ENCODE measurements at regions not wholly inside any gene's neighbourhood (a gene's known extent, or its start where the extent isn't known, plus 50 kb on each side); places are given as distances from the start of the nearest gene placed in this dataset.

DNA sequence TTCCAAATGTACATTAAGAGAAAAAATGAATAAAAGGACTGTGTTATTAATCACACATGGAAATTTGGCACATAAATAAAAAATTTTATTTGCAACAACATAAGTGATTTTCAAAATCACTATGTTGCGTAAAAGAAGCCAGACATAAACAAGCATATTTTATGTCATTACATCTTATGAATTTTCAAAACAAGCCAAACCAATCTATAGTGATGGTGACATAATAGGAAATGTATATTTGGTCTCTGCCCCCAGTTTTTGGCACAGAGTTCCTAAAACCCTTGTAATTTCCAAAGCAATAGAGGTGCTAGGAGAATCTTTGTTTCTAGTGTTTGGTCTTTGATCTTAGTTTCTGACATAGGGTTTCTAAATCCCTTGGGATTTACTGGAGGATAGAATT, 543.3 kb downstream of the ZBBX start:
- TF ChIP-seq, protein P1, sequence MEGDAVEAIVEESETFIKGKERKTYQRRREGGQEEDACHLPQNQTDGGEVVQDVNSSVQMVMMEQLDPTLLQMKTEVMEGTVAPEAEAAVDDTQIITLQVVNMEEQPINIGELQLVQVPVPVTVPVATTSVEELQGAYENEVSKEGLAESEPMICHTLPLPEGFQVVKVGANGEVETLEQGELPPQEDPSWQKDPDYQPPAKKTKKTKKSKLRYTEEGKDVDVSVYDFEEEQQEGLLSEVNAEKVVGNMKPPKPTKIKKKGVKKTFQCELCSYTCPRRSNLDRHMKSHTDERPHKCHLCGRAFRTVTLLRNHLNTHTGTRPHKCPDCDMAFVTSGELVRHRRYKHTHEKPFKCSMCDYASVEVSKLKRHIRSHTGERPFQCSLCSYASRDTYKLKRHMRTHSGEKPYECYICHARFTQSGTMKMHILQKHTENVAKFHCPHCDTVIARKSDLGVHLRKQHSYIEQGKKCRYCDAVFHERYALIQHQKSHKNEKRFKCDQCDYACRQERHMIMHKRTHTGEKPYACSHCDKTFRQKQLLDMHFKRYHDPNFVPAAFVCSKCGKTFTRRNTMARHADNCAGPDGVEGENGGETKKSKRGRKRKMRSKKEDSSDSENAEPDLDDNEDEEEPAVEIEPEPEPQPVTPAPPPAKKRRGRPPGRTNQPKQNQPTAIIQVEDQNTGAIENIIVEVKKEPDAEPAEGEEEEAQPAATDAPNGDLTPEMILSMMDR (conservative IDR thresholded peaks at IDR 0.05; ENCODE audit: low read depth, low read length), result no peak
- TF ChIP-seq EZH2 (IDR thresholded peaks at IDR 0.05; ENCODE audit: borderline replicate concordance, low read depth, low read length, poor library complexity, severe bottlenecking), result no peak

All from A673 (cell line).